ENCODE measurements at regions not wholly inside any gene's neighbourhood (a gene's known extent, or its start where the extent isn't known, plus 50 kb on each side); places are given as distances from the start of the nearest gene placed in this dataset.

DNA sequence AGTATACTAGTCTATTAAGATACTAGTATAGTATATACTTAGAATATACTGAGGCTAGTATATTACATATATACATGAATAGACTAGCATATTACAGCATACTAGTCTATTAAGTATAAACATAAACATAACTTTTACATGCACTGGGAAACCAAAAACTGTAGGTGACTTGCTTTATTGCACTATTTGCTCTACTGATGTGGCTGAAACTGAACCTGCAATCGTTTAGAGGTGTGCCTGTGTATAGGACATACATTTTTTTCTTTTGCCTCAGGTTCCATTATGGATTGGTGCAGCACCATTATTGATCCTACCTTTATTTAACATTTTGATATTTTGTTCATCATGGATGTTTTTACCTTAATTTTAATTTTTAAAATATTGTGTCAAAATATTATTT lies 143.2 kb upstream of the RGS6 start:
- no peak overlapping the region for H3K4ac ChIP-seq (ENCODE audit: low read depth, low read length)
- no peaks in the 10 kb centered on the region for H3K27me3 ChIP-seq (ENCODE audit: insufficient read depth, low read length)
- no peak overlapping the region for H4K91ac ChIP-seq (ENCODE audit: insufficient read length, low read depth, low read length)
- Mint-ChIP-seq H3K4me1 (peaks cover 11 to 13% of the 10 kb centered on the region in 2 experiments), H3K27me3 (ENCODE audit: low read depth) (no peaks in the 10 kb centered on the region), H3K9me3 (peaks cover 8 to 11% of the 10 kb centered on the region in 2 experiments; a peak in 3 of 5 replicates), H3K36me3 (ENCODE audit: insufficient read depth in 1 of 3, low read depth in 3 of 3) (peaks cover 0 to 10% (median 9%) of the 10 kb centered on the region in 3 experiments; a peak in 4 of 7 replicates), H3K4me3 (no peak overlapping the region), H3K27ac (no peak overlapping the region)
- H2AFZ ChIP-seq (ENCODE audit: low read length), result no peak overlapping the region
- H3K79me1 ChIP-seq (ENCODE audit: insufficient read depth, low read depth, low read length, poor library complexity, severe bottlenecking), result no peaks in the 10 kb centered on the region
- no peaks in the 10 kb centered on the region for H4K20me1 ChIP-seq (ENCODE audit: control insufficient read depth, insufficient read depth, insufficient read length)
- no peak overlapping the region for H3K18ac ChIP-seq (ENCODE audit: insufficient read length, low read depth, low read length)
- H2BK12ac ChIP-seq (ENCODE audit: insufficient read length, low read depth, low read length), result no peak overlapping the region
- H3K9me3 ChIP-seq (ENCODE audit: control insufficient read depth, low read depth, low read length), result no peaks in the 10 kb centered on the region
- no peaks in the 10 kb centered on the region for H3K4me1 ChIP-seq (ENCODE audit: insufficient read depth, low read length)
- H3K23ac ChIP-seq (ENCODE audit: insufficient read length, low read depth, low read length), result no peak overlapping the region
- no peak overlapping the region for H3K14ac ChIP-seq (ENCODE audit: insufficient read depth, low read length)
- no peak overlapping the region for H4K5ac ChIP-seq (ENCODE audit: insufficient read length, low read depth, low read length)
- H3K9ac ChIP-seq (ENCODE audit: extremely low read depth, insufficient read length, low read length), result no peak overlapping the region
- H4K8ac ChIP-seq (replicated peaks; ENCODE audit: insufficient read length, low read depth, low read length), result no peak overlapping the region
- no peak overlapping the region for H2AK5ac ChIP-seq (ENCODE audit: insufficient read length, low read length)
- no peak overlapping the region for H3K4me2 ChIP-seq (ENCODE audit: insufficient read depth, insufficient read length, low read length)
- H2BK120ac ChIP-seq (ENCODE audit: low read depth, low read length, poor library complexity, severe bottlenecking), result no peak overlapping the region
- TF ChIP-seq, protein P1, sequence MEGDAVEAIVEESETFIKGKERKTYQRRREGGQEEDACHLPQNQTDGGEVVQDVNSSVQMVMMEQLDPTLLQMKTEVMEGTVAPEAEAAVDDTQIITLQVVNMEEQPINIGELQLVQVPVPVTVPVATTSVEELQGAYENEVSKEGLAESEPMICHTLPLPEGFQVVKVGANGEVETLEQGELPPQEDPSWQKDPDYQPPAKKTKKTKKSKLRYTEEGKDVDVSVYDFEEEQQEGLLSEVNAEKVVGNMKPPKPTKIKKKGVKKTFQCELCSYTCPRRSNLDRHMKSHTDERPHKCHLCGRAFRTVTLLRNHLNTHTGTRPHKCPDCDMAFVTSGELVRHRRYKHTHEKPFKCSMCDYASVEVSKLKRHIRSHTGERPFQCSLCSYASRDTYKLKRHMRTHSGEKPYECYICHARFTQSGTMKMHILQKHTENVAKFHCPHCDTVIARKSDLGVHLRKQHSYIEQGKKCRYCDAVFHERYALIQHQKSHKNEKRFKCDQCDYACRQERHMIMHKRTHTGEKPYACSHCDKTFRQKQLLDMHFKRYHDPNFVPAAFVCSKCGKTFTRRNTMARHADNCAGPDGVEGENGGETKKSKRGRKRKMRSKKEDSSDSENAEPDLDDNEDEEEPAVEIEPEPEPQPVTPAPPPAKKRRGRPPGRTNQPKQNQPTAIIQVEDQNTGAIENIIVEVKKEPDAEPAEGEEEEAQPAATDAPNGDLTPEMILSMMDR (conservative IDR thresholded peaks at IDR 0.05), result no peak
- no peak for DNase-seq
- H3K23me2 ChIP-seq (ENCODE audit: insufficient read length, low read depth, low read length, poor library complexity, severe bottlenecking), result no peaks in the 10 kb centered on the region
- H2BK20ac ChIP-seq (ENCODE audit: low read depth, low read length, poor library complexity, severe bottlenecking), result no peak overlapping the region
- H2BK5ac ChIP-seq (ENCODE audit: insufficient read length, low read length), result no peak overlapping the region
- no CpG with 5 or more reads among the region's 1 CpG for whole genome bisulfite sequencing (ENCODE audit: extremely low coverage, insufficient read length, low lambda C conversion rate)
- H3T11ph ChIP-seq (ENCODE audit: low read length), result no peak overlapping the region
- H2BK15ac ChIP-seq (ENCODE audit: low read depth, low read length), result no peak overlapping the region
- H3K27ac ChIP-seq (ENCODE audit: insufficient read length, low read depth, low read length), result no peak overlapping the region
- H3K79me2 ChIP-seq (ENCODE audit: insufficient read depth, low read length), result no peaks in the 10 kb centered on the region
- no peak overlapping the region for H3K56ac ChIP-seq (ENCODE audit: insufficient read length, low read depth, low read length)
